ENCODE measurements at regions not wholly inside any gene's neighbourhood (a gene's known extent, or its start where the extent isn't known, plus 50 kb on each side); places are given as distances from the start of the nearest gene placed in this dataset.

DNA sequence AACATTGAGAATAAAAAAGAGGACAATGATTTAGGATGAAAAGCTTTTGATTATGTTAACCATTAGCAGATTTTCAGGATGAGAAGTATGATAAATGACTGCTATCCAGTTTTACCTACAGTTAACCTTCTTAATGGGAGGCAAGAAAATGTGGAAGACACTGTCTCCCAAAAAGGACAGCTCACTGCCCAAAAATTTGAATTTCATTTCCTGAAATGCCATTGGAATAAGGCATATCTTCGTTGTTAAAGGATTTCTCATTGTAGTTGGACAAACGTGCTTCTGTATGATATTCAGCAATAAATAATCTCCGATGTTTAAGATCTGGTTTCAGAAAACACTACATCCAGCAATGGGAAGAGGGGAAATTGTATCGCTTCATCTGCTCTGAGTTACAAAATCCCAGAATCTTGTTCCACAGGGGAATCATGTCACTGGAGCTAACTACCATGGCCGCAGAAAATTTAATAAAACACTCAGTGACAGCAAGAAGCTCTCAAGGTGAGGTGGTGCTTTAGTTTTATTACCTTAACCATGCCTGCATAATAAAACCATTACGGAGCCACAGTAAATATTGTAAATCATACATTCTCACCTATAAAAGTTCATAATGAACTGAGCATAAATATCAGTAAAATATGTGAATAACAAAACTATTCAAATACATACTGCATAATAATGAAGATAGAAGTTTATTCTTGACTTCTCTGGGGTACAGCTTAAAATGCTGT is 552.3 kb downstream of the PCDH7 start:
- H3K4me3 ChIP-seq (ENCODE audit: low read depth, low read length, poor library complexity, severe bottlenecking): no peak overlapping the region

DNA sequence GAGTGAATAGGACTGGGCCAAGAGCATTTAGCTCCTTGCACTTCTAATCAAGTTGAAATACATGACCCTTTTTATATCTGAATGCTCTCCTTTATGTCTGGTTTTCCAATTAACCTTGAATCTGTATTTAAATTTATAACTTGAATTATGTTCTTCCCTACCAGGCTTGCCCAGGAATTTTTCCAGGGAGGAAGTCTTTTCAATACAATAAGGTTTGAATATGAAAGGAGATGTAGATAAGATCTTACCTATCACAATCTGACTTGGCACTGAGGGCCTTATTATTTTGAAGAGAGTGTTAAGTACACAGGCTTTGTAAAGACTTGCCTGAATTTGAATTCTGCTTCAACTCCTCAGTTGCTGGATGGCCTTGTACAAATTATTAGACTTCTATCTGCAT is 555.7 kb downstream of the PCDH7 start:
- Histone ChIP-seq H3K4me3 (ENCODE audit: low read depth, low read length, poor library complexity, severe bottlenecking) (no peak overlapping the region), H3K4me1 (ENCODE audit: insufficient read depth, low read length, severe bottlenecking) (no peaks in the 10 kb centered on the region), H3K9ac (ENCODE audit: low read length) (no peak overlapping the region), H3F3A (ENCODE audit: insufficient read depth, low read length) (no peaks in the 10 kb centered on the region), H3K9me3 (ENCODE audit: low read length) (no peaks in the 10 kb centered on the region), H4K20me1 (ENCODE audit: insufficient read depth, low read length) (no peaks in the 10 kb centered on the region), H3K27me3 (ENCODE audit: insufficient read depth, low read length) (no peaks in the 10 kb centered on the region), H3K4me2 (ENCODE audit: low read length) (no peak overlapping the region), H2AFZ (ENCODE audit: low read length) (no peak overlapping the region), H3K79me2 (ENCODE audit: insufficient read depth, low read length) (no peaks in the 10 kb centered on the region), H3K27ac (ENCODE audit: low read depth, low read length, poor library complexity, severe bottlenecking) (no peak overlapping the region), H3K9me2 (ENCODE audit: low read depth, low read length) (no peaks in the 10 kb centered on the region), H3K36me3 (ENCODE audit: insufficient read depth, low read length) (no peaks in the 10 kb centered on the region)
- TF ChIP-seq EZH2 (IDR thresholded peaks at IDR 0.05; ENCODE audit: borderline replicate concordance, low read length): no peak
- TF ChIP-seq, protein P1, sequence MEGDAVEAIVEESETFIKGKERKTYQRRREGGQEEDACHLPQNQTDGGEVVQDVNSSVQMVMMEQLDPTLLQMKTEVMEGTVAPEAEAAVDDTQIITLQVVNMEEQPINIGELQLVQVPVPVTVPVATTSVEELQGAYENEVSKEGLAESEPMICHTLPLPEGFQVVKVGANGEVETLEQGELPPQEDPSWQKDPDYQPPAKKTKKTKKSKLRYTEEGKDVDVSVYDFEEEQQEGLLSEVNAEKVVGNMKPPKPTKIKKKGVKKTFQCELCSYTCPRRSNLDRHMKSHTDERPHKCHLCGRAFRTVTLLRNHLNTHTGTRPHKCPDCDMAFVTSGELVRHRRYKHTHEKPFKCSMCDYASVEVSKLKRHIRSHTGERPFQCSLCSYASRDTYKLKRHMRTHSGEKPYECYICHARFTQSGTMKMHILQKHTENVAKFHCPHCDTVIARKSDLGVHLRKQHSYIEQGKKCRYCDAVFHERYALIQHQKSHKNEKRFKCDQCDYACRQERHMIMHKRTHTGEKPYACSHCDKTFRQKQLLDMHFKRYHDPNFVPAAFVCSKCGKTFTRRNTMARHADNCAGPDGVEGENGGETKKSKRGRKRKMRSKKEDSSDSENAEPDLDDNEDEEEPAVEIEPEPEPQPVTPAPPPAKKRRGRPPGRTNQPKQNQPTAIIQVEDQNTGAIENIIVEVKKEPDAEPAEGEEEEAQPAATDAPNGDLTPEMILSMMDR (IDR thresholded peaks at IDR 0.05; ENCODE audit: low read length): no peak

More for the DNA sequence above, 552.3 kb downstream of the PCDH7 start:
- H3K9ac ChIP-seq (ENCODE audit: low read length): no peak overlapping the region
- H4K20me1 ChIP-seq (ENCODE audit: insufficient read depth, low read length): no peaks in the 10 kb centered on the region
- no peak overlapping the region for H2AFZ ChIP-seq (ENCODE audit: low read length)
- no peaks in the 10 kb centered on the region for H3K9me2 ChIP-seq (ENCODE audit: low read depth, low read length)
- H3K27ac ChIP-seq (ENCODE audit: low read depth, low read length, poor library complexity, severe bottlenecking): no peak overlapping the region
- no peaks in the 10 kb centered on the region for H3K4me1 ChIP-seq (ENCODE audit: insufficient read depth, low read length, severe bottlenecking)
- H3K4me2 ChIP-seq (ENCODE audit: low read length): no peak overlapping the region
- no peaks in the 10 kb centered on the region for H3F3A ChIP-seq (ENCODE audit: insufficient read depth, low read length)
- H3K9me3 ChIP-seq (ENCODE audit: low read length): no peaks in the 10 kb centered on the region
- H3K36me3 ChIP-seq (ENCODE audit: insufficient read depth, low read length): no peaks in the 10 kb centered on the region
- TF ChIP-seq, protein P1 (IDR thresholded peaks at IDR 0.05; ENCODE audit: low read length): no peak
- TF ChIP-seq EZH2 (IDR thresholded peaks at IDR 0.05; ENCODE audit: borderline replicate concordance, low read length): no peak
- H3K79me2 ChIP-seq (ENCODE audit: insufficient read depth, low read length): no peaks in the 10 kb centered on the region
- no peaks in the 10 kb centered on the region for H3K27me3 ChIP-seq (ENCODE audit: insufficient read depth, low read length)

DNA sequence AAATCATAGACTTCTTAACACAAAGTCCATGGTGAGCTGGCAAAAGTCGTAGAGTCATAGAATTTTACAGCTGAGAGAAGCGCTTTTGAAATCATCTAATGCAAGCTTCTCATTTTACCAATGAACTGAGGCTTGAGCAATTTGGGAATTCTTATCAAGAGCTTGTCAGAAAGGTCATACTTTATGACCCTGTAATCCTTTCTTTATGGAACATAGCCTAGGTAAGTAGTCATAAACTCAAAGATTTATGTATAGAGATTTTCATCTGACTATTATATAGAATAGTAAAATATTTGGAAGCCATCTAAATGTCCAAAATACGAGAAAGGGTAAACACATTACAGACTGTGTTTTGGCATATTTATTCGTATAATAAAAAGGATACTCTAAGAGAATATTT is 563.5 kb downstream of the PCDH7 start:
- Histone ChIP-seq H3K4me2 (ENCODE audit: low read length) (no peak overlapping the region), H3K36me3 (ENCODE audit: insufficient read depth, low read length) (no peaks in the 10 kb centered on the region), H3K9me2 (ENCODE audit: low read depth, low read length) (no peaks in the 10 kb centered on the region), H3K4me3 (ENCODE audit: low read depth, low read length, poor library complexity, severe bottlenecking) (no peak overlapping the region), H3K27ac (ENCODE audit: low read depth, low read length, poor library complexity, severe bottlenecking) (no peak overlapping the region), H2AFZ (ENCODE audit: low read length) (no peak overlapping the region), H3F3A (ENCODE audit: insufficient read depth, low read length) (no peaks in the 10 kb centered on the region), H4K20me1 (ENCODE audit: insufficient read depth, low read length) (no peaks in the 10 kb centered on the region), H3K79me2 (ENCODE audit: insufficient read depth, low read length) (no peaks in the 10 kb centered on the region), H3K9me3 (ENCODE audit: low read length) (no peaks in the 10 kb centered on the region), H3K9ac (ENCODE audit: low read length) (no peak overlapping the region), H3K27me3 (ENCODE audit: insufficient read depth, low read length) (no peaks in the 10 kb centered on the region), H3K4me1 (ENCODE audit: insufficient read depth, low read length, severe bottlenecking) (no peaks in the 10 kb centered on the region)
- TF ChIP-seq, protein P1 (IDR thresholded peaks at IDR 0.05; ENCODE audit: low read length): no peak
- TF ChIP-seq EZH2 (IDR thresholded peaks at IDR 0.05; ENCODE audit: borderline replicate concordance, low read length): no peak

Data from OCI-LY1 (cell line).